GM19438 (cell line): ENCODE measurements at regions not wholly inside any gene's neighbourhood (a gene's known extent, or its start where the extent isn't known, plus 50 kb on each side); places are given as distances from the start of the nearest gene placed in this dataset.
"Not testable (repeated sequence)": the region's sequence is repeated elsewhere in the genome, so short reads cannot be mapped to it uniquely, and the experiment has no call there.

Experiments
- ATAC-seq: cut with Tn5 transposase; IDR thresholded peaks from one replicate; pipeline ENCODE4 v1.9.1; 2021; ENCODE audit warnings: low read depth; ENCODE audit not compliant: unreplicated experiment

- ATAC-seq = no peak
Observed at GRCh38 chr3:40923143-40923542, 276.2 kb upstream of the CTNNB1 start.

- ATAC-seq = no peak
Observed at GRCh38 chr3:40923651-40924050, 275.7 kb upstream of the CTNNB1 start.

GRCh38 chr3:40924559-40925141, 274.7 kb upstream of the CTNNB1 start:
- ATAC-seq = no peak

GRCh38 chr3:40925231-40925630, 274.1 kb upstream of the CTNNB1 start:
- no peak for ATAC-seq

- no peak for ATAC-seq
Observed at GRCh38 chr3:40930131-40930538, 269.2 kb upstream of the CTNNB1 start.

GRCh38 chr3:40930756-40931155, 268.5 kb upstream of the CTNNB1 start:
- ATAC-seq = no peak

GRCh38 chr3:40938591-40938990, 260.7 kb upstream of the CTNNB1 start:
- ATAC-seq = no peak

GRCh38 chr3:40939030-40939740, 260.1 kb upstream of the CTNNB1 start:
- ATAC-seq = no peak

- ATAC-seq = no peak
Observed at GRCh38 chr3:40939741-40940130, 259.6 kb upstream of the CTNNB1 start.

- no peak for ATAC-seq
Observed at GRCh38 chr3:40940651-40941050, 258.7 kb upstream of the CTNNB1 start.

- ATAC-seq = not testable (repeated sequence)
Observed at GRCh38 chr3:40947022-40947421, 252.3 kb upstream of the CTNNB1 start.

- ATAC-seq = not testable (repeated sequence)
Observed at GRCh38 chr3:40949347-40949746, 250.0 kb upstream of the CTNNB1 start.

- no peak for ATAC-seq
Observed at GRCh38 chr3:40951636-40952035, 247.7 kb upstream of the CTNNB1 start.

- no peak for ATAC-seq
Observed at GRCh38 chr3:40961104-40961857, 238.0 kb upstream of the CTNNB1 start.

GRCh38 chr3:40962721-40963120, 236.6 kb upstream of the CTNNB1 start:
- ATAC-seq = no peak

GRCh38 chr3:40968666-40969065, 230.6 kb upstream of the CTNNB1 start:
- no peak for ATAC-seq

- ATAC-seq = no peak
Observed at GRCh38 chr3:40969341-40969740, 230.0 kb upstream of the CTNNB1 start.

- no peak for ATAC-seq
Observed at GRCh38 chr3:40969756-40970466, 229.4 kb upstream of the CTNNB1 start.

GRCh38 chr3:40971191-40972168, 227.8 kb upstream of the CTNNB1 start:
- ATAC-seq = peak; percentile 96

GRCh38 chr3:40972350-40972749, 227.0 kb upstream of the CTNNB1 start:
- ATAC-seq = no peak
